Stimulated activated CD4-positive, alpha-beta T cell treated with anti-CD3 and anti-CD28 coated beads, Interleukin-12 subunit alpha, Interleukin-12 subunit beta, amount 100 ng/mL, for 4 hours (primary cell): ENCODE measurements at regions not wholly inside any gene's neighbourhood (a gene's known extent, or its start where the extent isn't known, plus 50 kb on each side); places are given as distances from the start of the nearest gene placed in this dataset.

ENCODE experiments used
- DNase-seq: peaks from one replicate; pipeline ENCODE4 v3.0.0-alpha.2; 2020

DNA sequence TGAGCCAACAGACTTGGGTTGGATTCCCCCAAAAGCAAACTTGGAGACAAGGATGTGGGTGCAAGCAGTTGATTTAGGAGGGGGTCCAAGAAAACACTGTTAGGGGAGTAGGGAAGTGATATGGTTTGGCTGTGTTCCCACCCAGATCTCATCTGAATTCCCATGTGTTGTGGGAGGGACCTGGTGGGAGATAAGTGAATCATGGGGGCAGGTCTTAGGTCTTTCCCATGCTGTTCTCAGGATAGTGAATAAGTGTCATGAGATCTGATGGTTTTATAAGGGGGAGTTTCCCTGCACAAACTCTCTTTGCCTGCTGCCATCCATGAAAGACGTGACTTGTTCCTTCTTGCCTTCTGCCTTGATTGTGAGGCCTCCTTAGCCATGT lies 542.6 kb downstream of the DHX35 start:
- no peak for DNase-seq

DNA sequence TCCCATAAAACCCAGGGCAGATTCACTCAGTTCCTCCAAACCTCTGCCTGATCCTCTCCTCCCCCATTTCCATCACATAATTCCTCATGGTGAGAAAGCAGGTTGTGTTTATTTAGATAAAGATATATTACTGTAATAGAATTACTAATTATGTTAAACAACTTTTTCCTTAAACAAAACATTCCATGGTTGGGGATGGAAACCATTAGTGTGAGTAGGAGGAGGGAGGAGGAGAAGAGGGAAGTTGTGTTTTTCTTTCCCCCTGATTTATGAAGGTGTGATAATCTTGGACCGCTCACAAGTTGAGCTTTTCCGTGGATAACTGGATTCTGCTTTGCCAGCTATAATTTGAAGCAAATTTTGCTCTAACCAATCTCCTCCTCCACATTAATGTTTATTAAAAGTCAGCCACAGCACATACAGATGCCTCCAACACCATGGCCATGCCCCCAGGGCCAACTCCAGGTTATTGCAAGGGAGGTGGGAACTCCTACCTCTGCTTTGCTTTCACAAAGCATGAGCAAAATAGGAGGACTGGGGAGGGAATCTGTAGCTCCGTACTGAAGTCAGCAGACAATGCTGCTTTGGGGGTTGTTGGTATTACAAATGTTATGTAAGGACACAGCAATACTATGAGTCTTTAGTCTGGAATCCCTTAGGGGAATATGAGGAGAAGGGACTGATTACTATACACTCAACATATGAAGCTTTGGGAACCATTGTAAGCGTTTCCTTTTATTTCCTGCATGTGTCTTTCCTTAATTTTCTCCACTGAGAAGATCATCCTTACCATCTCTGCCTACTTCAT lies 542.0 kb downstream of the DHX35 start:
- no peak for DNase-seq

DNA sequence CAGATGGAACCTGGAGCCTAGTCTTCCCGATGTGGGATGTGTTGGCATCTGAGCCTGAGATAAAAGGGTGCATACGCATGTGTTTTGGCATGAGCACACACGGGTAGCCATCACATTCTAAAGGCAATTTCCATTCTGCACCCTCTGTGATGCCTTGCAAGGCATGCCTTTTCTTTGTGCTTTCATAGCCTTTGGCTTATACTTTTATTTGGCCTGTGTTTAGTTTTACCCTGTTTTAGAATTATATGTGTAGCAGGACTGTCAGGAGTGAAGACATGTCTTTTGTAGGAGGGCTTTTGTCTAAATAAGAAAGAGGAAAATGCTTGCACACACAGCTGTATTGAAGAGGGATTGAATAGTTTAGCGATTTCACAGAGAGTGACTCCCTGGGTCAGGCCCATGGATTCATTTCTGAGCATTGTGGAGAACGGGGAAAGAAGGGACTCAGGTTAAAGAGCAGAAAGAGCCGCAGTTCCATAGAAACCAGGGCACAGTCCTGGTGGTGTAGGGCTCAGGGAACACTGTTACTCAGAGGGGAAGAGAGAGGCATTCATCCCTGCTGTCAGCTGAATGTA lies 530.2 kb downstream of the DHX35 start:
- no peak for DNase-seq

DNA sequence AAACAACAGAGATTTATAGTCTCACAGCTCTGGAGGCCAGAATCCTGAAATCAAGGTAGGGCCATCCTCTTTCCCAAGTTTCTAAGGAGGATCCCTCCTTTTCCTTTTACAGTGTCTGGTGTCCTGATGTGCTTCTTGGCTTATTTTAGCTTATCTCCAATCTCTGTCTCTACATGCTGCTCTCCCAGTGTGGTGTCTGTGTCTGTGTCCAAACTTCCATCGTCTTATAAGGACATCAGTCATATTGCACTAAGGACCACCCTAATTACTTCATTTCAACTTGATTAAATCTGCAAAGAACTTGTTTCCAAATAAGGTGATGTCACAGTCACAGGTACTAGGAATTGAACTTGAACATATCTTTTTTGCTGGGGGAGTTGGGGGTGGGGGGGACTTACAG lies 529.6 kb downstream of the DHX35 start:
- DNase-seq = no peak

DNA sequence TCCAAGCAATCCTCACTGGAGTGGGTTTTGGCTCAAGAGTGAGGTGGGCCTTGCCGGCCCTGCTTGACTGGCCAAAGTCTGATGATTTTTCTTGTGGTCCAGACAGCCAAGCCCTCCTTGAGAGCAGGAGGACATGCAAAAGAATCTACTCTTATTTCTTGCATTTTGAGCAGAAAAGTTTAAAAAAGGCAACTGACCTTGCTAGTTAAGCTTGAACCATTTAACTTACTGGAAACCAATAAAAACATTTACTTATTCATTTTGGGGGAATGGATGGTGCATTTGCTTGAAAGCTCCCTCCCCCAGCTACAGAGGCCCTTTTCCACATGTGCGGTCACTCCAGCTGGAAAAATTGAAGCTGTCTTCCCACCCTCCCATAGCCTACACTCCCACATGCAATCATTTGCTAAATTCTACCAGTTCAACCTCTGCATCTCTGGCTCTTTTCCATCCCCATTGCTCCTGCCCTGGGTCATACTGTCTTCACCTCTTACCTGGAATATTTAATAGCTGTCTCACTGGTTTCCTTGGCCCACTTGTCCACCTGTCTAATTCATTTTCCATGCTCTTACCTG lies 527.9 kb downstream of the DHX35 start:
- no peak for DNase-seq

DNA sequence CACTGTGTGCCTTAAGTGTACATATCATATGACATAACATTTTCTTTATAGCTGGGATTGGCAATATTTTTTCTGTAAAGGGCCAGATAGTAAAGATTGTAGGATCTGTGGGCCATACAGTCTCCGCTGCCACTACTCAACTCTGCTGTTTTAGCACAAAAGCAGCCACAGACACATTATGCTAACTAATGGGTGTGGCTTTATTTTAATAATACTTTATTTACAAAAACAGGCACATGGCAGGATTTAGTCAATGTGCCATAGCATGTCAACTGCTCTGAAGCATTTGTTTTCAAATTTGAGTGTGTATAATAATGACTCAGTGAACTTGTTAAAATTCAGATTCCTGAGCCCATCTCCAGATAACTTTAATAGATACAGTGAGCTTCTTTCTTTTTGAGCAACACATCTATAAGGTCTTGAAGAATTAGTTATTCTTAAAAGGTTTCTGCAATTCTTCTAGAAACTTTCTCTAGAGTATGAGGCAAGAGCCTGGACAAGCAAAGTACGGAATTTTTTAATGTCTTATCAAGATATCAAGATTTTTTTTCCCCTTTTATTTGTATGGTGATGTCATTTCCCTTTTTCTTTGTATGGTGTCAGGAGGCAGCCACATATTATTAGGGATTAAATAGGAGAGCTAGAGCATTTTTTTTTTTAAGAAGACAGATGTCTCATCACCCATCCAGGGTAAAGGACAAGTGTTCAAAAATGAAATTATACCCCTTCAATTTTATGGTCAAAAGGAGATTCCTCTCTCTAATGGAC lies 518.3 kb downstream of the DHX35 start:
- DNase-seq = no peak

DNA sequence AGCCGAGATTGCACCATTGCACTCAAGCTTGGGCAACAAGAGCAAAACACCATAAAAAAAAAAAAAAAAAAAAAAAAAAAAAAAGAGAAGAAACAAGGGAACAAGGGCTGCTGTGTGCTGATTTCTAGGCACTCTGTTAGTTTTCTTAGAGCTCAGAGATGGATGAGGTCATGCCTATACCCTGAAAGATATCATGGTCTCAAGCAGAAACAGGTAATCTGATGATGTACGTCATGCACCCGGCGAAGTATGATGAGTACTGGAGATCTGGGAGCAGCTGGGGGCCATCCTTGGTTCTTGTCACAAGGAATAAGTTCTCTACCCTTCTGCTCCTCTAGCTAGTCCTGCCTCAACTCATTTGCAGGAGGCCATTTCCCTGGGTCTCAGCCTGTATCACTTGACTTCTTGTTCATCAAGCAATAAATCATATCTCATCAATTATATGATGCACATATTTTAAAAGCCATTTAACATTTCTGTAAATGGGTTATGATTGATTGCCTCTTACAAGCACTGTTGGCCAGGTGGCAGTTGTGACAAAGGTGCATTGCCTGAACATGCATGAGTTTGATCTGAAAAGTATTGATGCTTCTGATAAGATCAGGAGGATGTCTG lies 517.2 kb downstream of the DHX35 start:
- no peak for DNase-seq

DNA sequence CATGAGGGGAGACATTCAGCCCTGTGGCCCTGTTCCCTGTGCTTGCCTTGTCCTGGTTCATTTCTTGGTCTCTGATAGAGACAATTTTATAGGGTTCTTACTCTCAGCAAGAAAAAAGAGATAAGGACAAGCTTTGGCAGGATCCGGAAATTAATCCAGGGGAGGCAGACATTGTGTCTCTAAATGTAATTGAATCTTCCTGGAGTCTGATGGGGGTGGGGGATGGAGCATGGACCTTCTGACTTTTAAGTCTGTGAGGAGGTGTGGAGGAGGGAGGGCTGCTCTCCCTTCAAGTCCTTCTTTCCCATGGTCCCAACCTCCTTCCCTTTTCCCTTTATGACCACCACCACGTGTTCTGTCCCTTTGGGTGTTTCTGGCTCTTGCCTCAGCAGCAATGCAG lies 512.7 kb downstream of the DHX35 start:
- no peak for DNase-seq

DNA sequence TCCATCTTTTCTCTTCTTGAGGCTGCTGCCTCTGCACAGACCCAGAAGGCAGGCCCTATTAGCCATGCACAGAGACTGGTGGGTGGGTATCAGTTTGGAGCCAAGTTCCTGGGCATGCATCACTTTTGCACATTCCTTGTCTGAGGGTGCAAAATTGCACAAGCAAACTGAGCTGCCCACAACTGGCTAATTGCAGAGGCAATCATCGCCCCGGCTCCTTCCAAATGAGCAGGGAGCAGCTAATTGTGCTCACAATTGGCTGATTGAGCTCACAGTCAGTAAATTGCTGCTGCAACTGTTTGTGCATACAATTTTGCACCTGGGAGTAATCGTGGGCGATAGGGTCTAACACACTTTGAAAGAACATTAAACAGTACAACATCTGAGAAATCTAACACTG lies 511.4 kb downstream of the DHX35 start:
- DNase-seq = no peak

DNA sequence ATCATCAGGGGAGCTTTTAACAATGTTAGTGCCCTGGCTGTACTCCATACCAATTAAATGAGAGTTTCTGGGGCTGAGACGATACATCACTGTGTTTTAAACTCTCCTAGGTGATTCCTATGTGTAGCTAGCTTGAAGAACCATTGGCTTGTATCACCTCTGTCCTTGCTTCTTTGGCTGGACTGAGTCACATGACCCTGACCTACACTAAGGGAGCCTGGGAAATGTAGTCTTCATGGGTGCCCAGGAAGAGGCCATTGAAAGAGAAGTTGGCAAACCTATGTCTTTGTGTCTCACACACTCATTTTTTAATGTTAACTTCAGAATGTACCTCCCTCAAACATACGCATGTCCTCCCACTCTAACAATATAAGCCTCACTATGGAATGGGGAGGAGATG lies 506.6 kb downstream of the DHX35 start:
- no peak for DNase-seq

DNA sequence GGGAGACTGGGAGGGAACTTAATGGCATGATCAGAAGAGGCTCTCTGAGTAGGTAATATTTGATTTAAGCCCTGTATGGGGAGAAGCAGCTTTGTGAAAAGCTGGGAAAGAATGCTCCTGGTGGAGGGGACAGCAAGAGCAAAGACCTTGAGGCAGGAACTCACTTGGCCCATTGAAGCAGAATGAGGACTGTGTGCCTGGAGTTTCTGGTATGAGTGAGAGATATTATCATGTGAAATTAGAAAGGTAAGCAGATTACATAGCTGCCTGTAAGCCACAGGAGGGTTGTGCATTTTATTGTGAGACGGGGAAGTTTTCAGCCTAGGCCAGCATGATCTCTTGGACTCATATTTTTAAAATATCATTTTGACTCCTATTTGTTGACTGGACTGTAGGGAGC lies 502.1 kb downstream of the DHX35 start:
- DNase-seq = no peak

DNA sequence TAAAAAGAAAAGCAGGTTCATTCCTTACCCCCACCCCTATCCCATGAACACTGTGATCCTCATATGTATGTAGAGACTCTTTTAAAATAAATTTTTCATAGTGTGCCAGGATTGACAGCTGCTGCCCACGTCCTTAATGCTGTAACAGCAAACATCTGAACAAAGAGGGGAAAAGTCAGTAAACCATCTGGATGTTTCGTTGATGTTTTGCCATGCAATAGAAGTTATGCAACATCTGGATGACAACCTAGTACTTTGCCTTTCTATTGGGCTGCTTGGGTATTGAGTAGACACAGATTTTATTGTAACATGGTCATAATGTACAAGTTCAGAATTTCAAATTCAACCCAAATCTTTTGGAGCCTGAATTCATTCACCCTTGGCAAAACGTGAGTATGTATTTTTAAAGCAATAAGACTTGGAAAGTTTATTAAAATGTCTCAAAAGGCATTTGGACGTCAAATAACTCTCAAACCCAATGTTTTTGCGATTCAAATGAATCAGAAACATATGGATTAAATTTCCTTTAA lies 500.3 kb downstream of the DHX35 start:
- no peak for DNase-seq

DNA sequence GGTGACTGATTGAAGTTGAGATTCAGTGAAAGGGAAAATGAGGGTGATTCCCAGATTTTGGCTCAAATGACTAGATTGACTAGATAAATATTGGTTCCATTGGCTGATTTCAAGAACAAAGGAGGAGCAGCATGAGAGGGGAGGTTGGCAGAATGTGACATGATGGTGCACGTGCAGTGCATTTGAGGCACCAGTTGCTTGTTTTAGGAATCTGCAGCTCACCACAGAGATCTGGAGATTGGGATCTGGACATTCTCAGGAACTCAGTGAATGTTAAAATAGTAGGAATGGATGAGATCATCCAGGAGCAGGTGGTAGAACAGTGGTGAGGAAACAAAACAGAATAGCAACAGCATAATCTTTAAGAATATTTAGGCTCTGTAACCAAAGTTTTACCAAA lies 496.3 kb downstream of the DHX35 start:
- DNase-seq = no peak

DNA sequence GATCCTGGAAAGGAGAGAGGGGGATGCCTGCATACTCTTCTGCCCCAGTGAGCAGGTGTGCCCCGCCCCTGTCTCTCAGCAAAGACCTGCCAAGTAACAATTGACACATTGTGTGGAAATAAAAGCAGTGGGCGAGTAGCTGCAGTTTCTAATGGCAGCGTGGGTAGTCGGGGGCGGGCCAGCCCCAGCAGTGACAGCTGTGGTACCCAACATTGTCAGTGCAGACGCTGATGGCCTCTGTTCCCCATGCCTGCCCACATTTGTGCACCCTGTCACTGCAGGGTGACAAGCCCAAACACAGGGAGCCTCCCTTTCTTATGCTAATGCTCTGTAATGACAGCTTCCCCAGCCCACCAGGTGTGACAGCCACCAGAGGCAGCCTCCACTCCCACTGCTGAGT lies 491.7 kb downstream of the DHX35 start:
- DNase-seq = no peak

DNA sequence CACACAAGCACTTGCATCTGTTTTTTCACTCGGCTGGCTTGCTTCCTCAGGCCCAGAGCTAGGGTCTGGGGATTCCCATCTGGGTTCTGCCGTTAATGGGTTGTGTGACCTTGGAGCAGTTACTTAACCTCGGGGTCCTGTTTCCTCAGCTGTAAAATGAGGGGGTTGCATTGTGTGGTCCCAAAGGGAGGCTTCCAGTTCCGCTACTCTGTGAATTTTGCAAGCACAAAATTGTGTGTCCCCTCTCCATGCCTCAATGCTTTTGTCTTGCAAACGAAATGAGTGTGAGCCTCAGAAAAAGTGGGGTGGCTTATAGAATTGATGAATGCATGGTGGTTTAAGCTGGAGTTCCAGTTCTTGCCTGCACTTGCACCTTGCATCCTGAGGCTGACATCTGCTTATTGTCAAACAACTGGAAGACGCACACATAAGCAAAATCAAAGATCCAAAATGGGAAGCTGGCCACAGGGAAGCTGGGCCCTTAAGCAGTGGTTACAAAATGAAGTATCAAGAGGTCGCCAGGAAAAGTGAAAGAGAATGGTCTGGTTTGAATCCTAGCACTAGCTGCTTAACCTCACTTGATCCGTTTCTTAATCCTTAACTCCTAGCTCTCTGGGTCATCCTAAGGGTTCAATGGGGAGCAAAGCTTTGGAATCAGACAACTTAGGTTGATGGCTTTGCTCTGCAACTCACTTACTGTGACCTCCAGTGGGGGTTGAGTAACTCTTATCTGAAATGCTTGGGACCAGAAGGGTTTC lies 490.6 kb downstream of the DHX35 start:
- no peak for DNase-seq

DNA sequence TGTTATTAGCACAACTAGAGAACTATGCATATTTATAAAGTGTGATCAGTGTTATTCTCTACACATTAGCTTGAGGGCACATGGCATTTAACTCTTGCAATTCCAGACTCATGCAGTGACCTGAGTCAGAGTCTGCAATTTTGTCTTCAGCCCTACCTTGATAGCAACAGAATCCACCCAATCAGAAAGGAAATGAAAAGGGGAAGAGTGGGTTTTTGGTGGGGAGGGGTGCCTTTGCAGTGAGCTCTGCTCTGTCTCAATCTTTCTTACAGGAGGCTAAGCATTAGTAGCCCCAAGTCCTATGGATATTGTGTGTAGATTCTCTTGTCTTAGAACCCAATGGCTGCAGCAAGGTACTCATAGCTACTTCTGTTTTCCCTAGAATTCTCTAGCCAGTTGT lies 489.2 kb downstream of the DHX35 start:
- no peak for DNase-seq

DNA sequence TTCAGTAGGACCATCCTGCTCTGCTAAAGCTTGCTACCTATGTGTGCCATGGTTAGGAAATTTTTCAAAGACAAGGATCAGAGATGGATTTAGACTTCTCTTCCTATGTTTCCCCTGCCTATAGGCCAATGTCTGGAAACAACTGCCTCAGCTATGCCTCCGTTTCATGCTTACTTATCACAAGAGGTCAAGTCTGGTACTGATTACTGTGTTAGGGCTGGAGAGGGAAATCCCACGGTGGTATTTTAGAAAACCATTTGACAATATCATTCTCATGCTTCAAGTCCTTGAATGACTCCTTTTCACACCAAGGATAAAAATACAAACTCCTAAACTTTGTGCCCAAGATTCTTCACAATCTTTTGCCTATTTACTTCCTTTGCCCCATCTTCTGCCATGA lies 484.3 kb downstream of the DHX35 start:
- DNase-seq = no peak

DNA sequence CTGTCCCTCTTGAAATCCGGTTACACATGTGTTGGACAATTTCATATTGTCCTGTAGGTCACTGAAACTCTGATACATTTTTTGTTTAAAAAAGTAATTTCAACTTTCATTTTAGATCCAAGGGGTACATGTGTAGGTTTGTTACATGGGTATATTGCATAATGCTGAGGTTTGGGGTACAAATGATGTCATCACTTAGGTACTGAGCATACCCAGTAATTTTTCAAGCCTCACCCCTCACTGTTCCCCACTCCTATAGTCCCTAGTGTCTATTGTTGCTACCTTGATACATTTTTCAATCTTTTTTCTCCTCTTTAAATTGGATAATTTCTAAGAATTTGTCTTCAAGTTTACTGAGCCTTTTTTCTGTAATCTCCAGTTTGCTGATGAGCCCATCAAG lies 483.0 kb downstream of the DHX35 start:
- no peak for DNase-seq

DNA sequence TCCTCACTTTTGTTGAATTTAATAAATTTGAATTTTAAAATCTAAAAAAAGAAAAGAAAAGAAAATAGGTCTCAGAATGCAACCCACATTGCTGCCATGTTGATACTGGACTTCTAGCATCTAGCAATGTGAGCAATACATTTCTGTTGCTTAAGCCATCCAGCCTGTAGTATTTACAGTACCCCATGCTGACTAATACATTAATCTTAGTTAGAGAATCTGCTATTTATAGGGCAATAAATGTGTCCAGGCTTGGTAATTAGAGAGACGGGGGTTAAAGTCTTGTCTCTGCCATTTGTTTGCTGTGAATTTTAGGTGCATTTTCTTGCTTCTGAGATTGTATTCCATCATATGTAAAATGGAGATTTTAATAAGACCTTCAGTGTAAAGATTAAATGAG lies 471.3 kb downstream of the DHX35 start:
- DNase-seq = no peak

DNA sequence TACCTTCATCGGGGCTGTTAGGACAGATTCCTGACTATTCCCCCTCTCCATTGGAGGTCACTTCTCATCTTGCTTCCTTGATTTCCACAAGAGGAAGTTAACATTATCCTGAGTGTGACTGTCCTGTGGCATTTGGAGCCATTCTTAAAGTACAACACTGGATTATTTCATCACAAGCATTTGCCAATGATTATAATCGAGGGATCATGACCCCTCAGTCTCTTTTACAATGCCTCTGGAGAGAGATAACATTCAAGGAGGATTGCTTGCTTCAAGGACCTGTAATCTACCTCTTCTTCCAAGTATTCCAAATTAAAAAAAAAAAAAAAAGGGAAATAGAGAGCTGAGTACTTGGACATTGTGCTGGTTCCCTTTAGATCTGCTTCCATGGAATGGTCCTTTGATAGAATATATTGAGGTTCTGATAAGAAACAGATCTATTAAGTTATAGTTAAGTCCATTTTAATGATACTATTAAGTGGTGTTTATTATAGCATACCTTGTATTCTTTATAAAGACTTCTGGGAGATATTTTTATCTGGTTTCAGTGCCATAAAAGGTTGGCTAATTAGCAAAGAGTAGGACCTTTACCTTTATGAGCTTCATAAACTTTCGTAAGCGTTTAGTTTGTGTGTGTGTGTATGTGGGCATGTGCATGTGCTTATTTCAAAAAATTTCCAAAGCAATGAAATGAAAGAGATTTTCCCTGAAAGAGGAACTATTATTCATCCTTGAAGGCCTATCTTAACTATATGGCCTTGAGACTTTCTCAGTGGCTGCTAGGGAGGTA lies 469.1 kb downstream of the DHX35 start:
- DNase-seq = no peak

DNA sequence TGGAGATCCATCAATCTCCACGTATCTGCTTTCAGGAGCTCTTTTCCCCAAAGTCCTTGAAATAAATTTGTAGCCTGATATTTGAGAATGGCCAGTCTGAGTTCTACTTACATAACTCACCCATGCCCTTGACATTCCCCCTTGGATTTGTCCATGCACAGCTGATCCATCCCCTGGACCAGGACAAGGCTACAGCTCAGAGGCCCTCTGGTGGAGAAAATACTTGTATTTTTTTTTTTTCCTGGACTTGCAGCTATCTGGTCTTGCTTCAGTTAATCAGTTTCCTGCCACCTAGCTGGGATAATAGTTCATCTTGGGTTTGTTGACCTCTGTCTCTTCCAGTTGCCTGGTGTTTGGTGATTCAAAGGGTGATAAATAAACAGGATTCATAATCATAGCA lies 467.6 kb downstream of the DHX35 start:
- DNase-seq = no peak
